ENCODE measurements at regions not wholly inside any gene's neighbourhood (a gene's known extent, or its start where the extent isn't known, plus 50 kb on each side); places are given as distances from the start of the nearest gene placed in this dataset.

- DNase-seq, result no peak
These were observed 225.8 kb upstream of the ZNF717 start for GRCh38 chr3:76011121-76011520.

DNA sequence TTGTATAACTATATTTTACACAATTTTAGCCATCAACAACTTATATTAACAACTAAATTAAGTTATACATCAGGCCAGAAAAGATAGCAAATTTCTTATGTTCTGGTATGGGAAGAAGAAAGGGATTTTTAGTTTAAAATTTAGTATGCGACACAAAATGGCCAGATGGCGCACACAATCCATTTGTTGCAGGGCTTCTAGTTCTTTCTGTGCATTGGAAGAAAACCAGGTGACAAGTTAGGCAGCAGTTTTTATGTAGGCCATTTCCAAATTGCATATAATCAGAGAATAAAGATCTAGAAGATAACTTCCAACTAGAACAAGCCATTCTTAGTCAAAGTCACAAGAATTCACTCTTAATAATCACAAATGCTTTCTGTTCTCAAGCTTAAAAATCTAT is 230.1 kb upstream of the ZNF717 start:
- no peak for DNase-seq

- DNase-seq, result no peak
These were observed 230.8 kb upstream of the ZNF717 start for GRCh38 chr3:76016111-76016510.

DNA sequence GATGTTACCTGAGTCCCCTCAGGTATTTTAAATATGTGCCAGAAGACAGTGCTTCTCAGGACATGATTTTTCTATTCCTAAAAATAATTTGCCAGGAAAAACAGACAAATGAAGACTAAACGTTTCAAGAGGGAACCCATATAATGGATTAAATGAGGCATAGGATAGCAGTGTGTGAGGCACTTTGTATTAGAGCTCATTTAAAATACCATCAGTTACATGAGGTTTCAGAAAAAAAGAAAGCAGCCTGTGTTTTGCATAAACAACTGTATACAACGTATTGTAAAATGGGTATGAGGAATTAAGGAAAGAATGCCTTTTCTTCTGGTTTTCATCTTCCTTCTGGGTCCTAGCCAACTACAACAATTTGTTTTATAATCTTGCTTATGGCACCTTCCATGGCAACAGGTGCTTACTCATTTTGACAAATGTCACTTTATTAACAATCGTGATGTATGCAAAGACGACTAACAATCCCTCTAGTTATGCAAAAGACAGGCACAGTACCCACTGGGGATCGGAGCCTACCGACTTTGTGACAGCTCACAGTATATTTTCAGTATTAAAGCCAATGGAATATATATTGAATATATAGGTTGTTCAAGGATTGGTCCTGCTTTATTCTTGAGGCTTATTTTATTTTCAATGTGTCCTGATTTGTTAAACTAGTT is 231.6 kb upstream of the ZNF717 start:
- no peak for DNase-seq

- no peak for DNase-seq
These were observed 236.0 kb upstream of the ZNF717 start for GRCh38 chr3:76021376-76021775.

- DNase-seq, result no peak
These were observed 239.3 kb upstream of the ZNF717 start for GRCh38 chr3:76024640-76025039.

DNA sequence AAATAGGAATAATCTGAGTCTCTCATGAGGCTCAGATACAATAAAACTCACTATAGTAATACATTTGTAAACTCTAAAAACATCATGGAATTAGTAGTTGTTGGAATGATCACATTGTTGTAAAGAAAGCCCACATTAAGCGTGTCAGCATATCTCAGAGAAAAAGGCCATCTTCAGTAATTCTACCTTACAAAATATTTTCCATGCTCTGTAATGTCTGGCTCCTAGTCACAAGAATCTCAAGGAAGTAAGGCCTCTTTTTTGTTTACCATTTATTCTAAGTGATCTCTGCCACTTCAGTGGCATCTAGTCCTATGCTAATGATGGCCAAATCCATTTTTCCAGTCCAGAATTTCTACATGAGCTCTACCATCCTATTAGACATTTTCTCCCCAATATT is 240.2 kb upstream of the ZNF717 start:
- no peak for DNase-seq

- no peak for DNase-seq
These were observed 241.0 kb upstream of the ZNF717 start for GRCh38 chr3:76026379-76026778.

DNA sequence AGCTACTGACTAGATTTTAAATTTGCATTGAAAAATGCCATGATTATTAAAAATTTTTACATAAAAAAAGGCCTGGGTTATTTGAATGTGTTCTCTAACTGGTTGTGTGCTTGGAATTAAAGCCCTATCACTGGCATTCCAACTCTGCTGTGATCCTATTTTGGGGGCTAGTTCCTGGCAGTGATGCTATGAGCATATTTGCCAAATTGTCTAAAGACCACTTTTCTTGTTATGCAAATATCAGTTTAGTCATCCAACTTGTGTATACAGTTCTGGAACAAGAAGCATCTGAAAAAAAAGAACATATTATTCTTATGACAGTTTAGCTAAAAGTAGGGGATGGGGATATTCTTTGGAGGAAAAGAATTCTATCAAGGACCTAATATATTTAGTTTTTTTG is 243.4 kb upstream of the ZNF717 start:
- no peak for DNase-seq

DNA sequence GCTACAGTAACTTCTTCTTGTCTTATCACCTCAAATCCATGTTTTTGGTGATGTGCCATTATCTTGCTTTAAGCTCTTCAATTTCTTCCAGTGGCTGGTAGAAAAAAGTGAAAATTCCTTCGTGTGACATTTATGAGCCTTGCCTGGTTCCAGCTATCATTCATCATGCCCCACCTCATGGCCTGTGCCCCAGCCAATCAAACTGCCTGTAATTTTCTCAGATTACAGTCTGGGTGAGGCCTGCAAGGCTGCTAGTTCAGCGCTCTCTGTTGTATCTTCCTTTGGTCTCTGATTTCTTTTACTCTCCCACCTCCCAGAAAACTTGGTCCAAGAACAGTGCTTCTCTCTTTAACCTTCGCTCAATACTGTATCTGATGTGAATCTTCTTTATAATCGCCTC is 249.3 kb upstream of the ZNF717 start:
- DNase-seq, result no peak

- no peak for DNase-seq
These were observed 249.8 kb upstream of the ZNF717 start for GRCh38 chr3:76035117-76035516.

- DNase-seq, result no peak
These were observed 253.6 kb upstream of the ZNF717 start for GRCh38 chr3:76038949-76039348.

DNA sequence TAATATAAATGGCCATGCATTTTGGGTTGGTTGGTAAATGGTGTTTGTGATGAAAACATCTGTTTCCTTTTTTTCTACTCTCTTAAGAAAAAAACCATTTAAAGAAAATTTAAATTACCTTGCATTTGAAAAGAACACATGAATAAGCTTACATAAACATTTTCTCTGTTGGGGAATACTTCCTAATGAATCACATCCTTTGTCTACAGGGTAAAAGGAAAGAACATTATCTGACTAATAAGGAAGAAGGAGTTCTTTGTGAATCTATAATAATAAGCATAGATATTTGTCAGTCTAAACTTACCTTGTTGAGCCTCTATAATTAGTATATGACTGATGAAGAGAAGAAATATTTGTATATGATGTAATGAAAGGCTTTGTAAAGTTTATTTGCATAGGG is 254.1 kb upstream of the ZNF717 start:
- DNase-seq, result no peak

DNA sequence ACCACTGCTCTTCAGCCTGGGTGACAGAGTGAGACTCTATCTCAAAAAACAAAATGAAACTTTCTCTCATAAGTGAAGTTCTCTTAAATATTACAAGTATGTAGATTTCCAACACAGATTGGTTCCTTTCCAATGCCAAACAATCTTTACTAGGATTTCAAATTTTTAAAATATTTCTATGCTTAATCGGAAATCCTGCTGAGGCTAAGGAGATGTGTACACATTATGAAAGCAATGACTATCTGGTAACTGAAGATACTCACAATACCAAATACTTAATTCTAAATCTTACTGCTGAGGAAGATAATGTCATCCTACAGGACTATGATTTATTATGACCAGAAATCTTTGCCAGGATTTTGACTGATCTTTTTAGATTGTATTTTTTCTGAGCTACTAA is 255.6 kb upstream of the ZNF717 start:
- no peak for DNase-seq

DNA sequence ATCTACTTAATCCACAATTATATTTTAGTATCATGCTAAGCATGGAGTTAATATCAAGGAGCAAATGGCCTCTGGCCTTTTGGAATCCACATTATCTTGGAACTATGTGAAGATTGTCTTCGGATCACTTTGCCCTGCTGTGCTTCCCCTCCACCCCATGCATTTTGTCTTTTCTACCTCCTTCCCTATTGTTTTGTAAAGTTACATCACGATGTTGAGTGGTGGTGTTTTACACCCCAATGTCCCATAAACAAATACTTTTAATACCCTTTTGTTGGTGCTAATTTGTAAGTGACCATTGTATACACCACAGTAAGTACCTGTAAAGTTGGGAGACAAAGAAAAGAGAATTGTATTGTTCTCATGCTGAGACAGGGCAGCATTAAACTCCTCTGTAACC is 258.4 kb upstream of the ZNF717 start:
- DNase-seq, result no peak

DNA sequence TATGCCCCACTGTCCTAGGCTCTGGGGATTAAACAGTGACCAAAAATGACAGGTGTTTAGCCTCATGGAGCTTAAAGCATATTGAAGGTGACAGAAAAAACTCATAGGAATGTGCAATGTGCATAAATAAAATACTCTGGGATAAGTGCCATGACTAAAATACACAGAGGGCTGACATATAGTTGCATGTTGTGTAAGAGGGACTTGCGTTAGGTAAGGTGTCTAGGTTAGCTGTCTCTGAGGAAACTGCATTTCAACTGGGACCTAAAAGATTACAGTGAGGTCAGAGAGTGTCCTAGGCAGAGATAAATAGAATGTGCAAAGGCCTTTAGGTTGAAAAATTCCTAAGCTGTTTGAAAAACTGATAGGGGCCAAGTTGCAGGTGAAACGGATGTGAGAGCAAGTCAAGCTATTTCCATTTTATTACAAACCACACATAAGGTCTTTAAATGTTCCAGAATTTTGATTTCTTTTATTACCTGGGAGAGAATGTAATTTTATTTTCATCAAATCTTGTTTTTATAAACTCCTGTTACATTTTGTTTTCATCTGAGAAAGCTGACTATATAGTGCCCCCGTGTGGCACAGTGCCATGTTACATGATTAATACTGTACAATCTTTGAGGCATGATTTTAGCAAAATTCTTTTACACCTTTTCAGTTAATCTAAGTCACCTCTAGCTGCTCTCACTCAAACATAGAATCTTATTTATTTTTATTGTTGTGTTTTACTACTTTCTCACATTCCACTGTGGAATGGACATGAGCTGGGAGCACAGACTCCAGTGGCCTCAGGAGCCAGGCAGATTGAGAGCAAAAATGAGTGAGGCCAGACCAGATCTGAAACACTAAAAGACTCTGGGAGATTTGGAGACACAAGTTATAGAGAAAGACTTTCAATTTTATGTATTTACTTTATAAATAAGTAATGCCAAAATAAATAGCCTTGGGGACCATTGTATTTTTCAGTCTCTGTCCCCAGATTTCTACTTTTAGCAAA is 259.6 kb upstream of the ZNF717 start:
- no peak for DNase-seq

DNA sequence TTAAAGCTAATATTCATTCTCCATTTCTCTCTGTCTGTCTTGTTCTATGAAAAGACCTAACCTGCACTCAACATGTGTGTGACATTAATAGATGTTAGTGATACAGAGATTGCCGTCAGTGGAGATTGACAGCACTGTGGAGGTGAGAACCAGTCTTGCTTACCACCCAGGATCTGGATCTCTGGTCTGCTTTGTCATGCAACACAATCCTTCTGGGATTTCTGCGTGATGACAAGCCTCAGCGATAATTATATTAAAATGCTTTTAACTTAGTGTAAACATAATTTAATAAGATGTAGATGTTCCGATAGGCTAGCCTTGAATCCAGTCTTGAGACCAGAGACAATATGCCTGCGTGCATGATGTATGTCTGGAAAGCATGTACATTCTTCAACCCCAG is 262.0 kb upstream of the ZNF717 start:
- no peak for DNase-seq

- DNase-seq, result no peak
These were observed 264.4 kb upstream of the ZNF717 start for GRCh38 chr3:76049776-76050175.

GRCh38 chr3:76051145-76051544 is 265.8 kb upstream of the ZNF717 start:
- no peak for DNase-seq

- no peak for DNase-seq
These were observed 269.1 kb upstream of the ZNF717 start for GRCh38 chr3:76054404-76054803.

- no peak for DNase-seq
These were observed 276.3 kb upstream of the ZNF717 start for GRCh38 chr3:76061654-76062053.

GRCh38 chr3:76063019-76063418 is 277.7 kb upstream of the ZNF717 start:
- DNase-seq, result no peak

GRCh38 chr3:76063811-76064210 is 278.5 kb upstream of the ZNF717 start:
- no peak for DNase-seq

DNA sequence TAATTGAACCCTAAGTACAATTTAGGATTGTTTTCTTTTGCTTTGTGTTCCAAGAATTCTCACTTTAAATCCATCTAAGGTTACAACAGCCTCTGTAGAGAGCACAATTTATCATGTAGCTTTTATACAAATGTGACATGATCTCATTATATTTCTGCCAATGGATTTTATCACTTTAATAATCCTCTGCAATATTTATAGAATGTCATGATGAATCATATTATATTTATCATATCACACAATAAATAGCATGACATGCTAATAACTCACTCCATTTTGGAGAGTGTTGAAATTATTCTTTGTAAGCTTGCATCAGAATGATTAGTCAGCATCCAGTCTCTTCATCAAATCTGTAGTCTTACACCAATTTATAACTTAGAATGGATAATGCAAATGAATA is 280.6 kb upstream of the ZNF717 start:
- DNase-seq, result no peak

Data from 8988T (cell line).